ENCODE measurements at regions not wholly inside any gene's neighbourhood (a gene's known extent, or its start where the extent isn't known, plus 50 kb on each side); places are given as distances from the start of the nearest gene placed in this dataset.
"Not testable (repeated sequence)": the region's sequence is repeated elsewhere in the genome, so short reads cannot be mapped to it uniquely, and the experiment has no call there.

GRCh38 chr2:95725677-95726076, 133.9 kb downstream of the TRIM43 start:
- H3K4me2 ChIP-seq (ENCODE audit: insufficient read depth in 1 of 2, low read depth in 2 of 2, low read length in 2 of 2); H3K14ac ChIP-seq (ENCODE audit: insufficient read length); FAIRE-seq; H4K20me1 ChIP-seq (replicated peaks in 1 of 2; ENCODE audit: control insufficient read depth in 1 of 2, insufficient read depth in 2 of 2, low read length in 2 of 2); H3K79me1 ChIP-seq (ENCODE audit: low read depth, low read length); H3K4me1 ChIP-seq (replicated peaks in 1 of 4; ENCODE audit: control insufficient read depth in 3 of 4, insufficient read depth in 4 of 4, low read length in 3 of 4); H2BK20ac ChIP-seq (ENCODE audit: low read length); H3K4me3 ChIP-seq (ENCODE audit: extremely low read depth in 1 of 4, insufficient read depth in 2 of 4, low read depth in 3 of 4, low read length in 4 of 4); POLR2A ChIA-PET (ENCODE audit: partially characterized antibody); H2BK12ac ChIP-seq (ENCODE audit: low read depth, low read length); H3K27ac ChIP-seq (ENCODE audit: low read depth, low read length); H2BK120ac ChIP-seq (replicated peaks; ENCODE audit: low read depth, low read length); H3K18ac ChIP-seq (ENCODE audit: extremely low read depth, low read length); H3K23me2 ChIP-seq (ENCODE audit: low read depth, low read length); H2AK5ac ChIP-seq (ENCODE audit: low read depth, low read length); H2BK15ac ChIP-seq (ENCODE audit: low read length); DNase-seq (ENCODE audit: low read depth in 1 of 2, low spot score in 2 of 2); H3K79me2 ChIP-seq (ENCODE audit: control insufficient read depth in 1 of 2, insufficient read depth in 2 of 2, low read length in 2 of 2); H4K91ac ChIP-seq (replicated peaks; ENCODE audit: insufficient read length, low read length); CTCF ChIA-PET (ENCODE audit: partially characterized antibody); H2AFZ ChIP-seq (ENCODE audit: low read length); H3K9ac ChIP-seq (replicated peaks in 1 of 4; ENCODE audit: extremely low read depth in 1 of 4, low read depth in 3 of 4, low read length in 3 of 4); H3K56ac ChIP-seq (replicated peaks; ENCODE audit: insufficient read length, low read depth, low read length); H4K8ac ChIP-seq (ENCODE audit: extremely low read depth, insufficient read depth, low read length); H2BK5ac ChIP-seq (ENCODE audit: low read depth, low read length); H3K23ac ChIP-seq (ENCODE audit: insufficient read length); H4K5ac ChIP-seq (ENCODE audit: insufficient read length, low read depth, low read length); H3K36me3 ChIP-seq (ENCODE audit: control insufficient read depth in 2 of 4, insufficient read depth in 4 of 4, low read length in 3 of 4); H3K4ac ChIP-seq (replicated peaks; ENCODE audit: insufficient read length, low read depth, low read length); H3K27me3 ChIP-seq (replicated peaks in 1 of 4; ENCODE audit: control insufficient read depth in 3 of 4, extremely low read depth in 1 of 4, insufficient read depth in 3 of 4, low read length in 3 of 4): not testable (repeated sequence)
- 83% methylated on average over 1 of the region's 1 CpG; no CpG with 5 or more reads in 1 of the 2 experiments for WGBS, 2 experiments (ENCODE audit: extremely low coverage in 1 of 2, insufficient coverage in 1 of 2, insufficient read length in 1 of 2, insufficient replicate concordance in 2 of 2, low coverage in 1 of 2, low lambda C conversion rate in 2 of 2, missing lambda C conversion rate in 1 of 2)
- H3K9me3 ChIP-seq (ENCODE audit: insufficient read depth in 2 of 2, low read depth in 1 of 2, low read length in 1 of 2), result peaks cover 49 to 85% of the 10 kb centered on the region in 2 experiments

GRCh38 chr2:95727420-95727819, 135.6 kb downstream of the TRIM43 start:
- H2BK12ac ChIP-seq (ENCODE audit: low read depth, low read length); DNase-seq (ENCODE audit: low read depth in 1 of 2, low spot score in 2 of 2); H2BK20ac ChIP-seq (ENCODE audit: low read length); H3K56ac ChIP-seq (replicated peaks; ENCODE audit: insufficient read length, low read depth, low read length); H4K5ac ChIP-seq (ENCODE audit: insufficient read length, low read depth, low read length); H3K79me1 ChIP-seq (ENCODE audit: low read depth, low read length); H3K4ac ChIP-seq (replicated peaks; ENCODE audit: insufficient read length, low read depth, low read length); H3K4me2 ChIP-seq (ENCODE audit: insufficient read depth in 1 of 2, low read depth in 2 of 2, low read length in 2 of 2); H3K14ac ChIP-seq (ENCODE audit: insufficient read length); H3K27ac ChIP-seq (ENCODE audit: low read depth, low read length); H4K8ac ChIP-seq (ENCODE audit: extremely low read depth, insufficient read depth, low read length); H3K9ac ChIP-seq (replicated peaks in 1 of 4; ENCODE audit: extremely low read depth in 1 of 4, low read depth in 3 of 4, low read length in 3 of 4); H3K23me2 ChIP-seq (ENCODE audit: low read depth, low read length); H3K79me2 ChIP-seq (ENCODE audit: control insufficient read depth in 1 of 2, insufficient read depth in 2 of 2, low read length in 2 of 2); H2AFZ ChIP-seq (ENCODE audit: low read length); CTCF ChIA-PET (ENCODE audit: partially characterized antibody); H4K91ac ChIP-seq (replicated peaks; ENCODE audit: insufficient read length, low read length); H4K20me1 ChIP-seq (replicated peaks in 1 of 2; ENCODE audit: control insufficient read depth in 1 of 2, insufficient read depth in 2 of 2, low read length in 2 of 2); H3K18ac ChIP-seq (ENCODE audit: extremely low read depth, low read length); H3K23ac ChIP-seq (ENCODE audit: insufficient read length); H2BK120ac ChIP-seq (replicated peaks; ENCODE audit: low read depth, low read length); H3K4me3 ChIP-seq (ENCODE audit: extremely low read depth in 1 of 4, insufficient read depth in 2 of 4, low read depth in 3 of 4, low read length in 4 of 4); H2BK5ac ChIP-seq (ENCODE audit: low read depth, low read length); H2AK5ac ChIP-seq (ENCODE audit: low read depth, low read length); FAIRE-seq; H3K27me3 ChIP-seq (replicated peaks in 1 of 4; ENCODE audit: control insufficient read depth in 3 of 4, extremely low read depth in 1 of 4, insufficient read depth in 3 of 4, low read length in 3 of 4); H2BK15ac ChIP-seq (ENCODE audit: low read length); H3K4me1 ChIP-seq (replicated peaks in 1 of 4; ENCODE audit: control insufficient read depth in 3 of 4, insufficient read depth in 4 of 4, low read length in 3 of 4); H3K36me3 ChIP-seq (ENCODE audit: control insufficient read depth in 2 of 4, insufficient read depth in 4 of 4, low read length in 3 of 4); POLR2A ChIA-PET (ENCODE audit: partially characterized antibody): not testable (repeated sequence)
- H3K9me3 ChIP-seq (ENCODE audit: insufficient read depth in 2 of 2, low read depth in 1 of 2, low read length in 1 of 2), result peaks cover 52 to 88% of the 10 kb centered on the region in 2 experiments
- 79% methylated on average over 5 of the region's 5 CpGs; no CpG with 5 or more reads in 1 of the 2 experiments for WGBS, 2 experiments (ENCODE audit: extremely low coverage in 1 of 2, insufficient coverage in 1 of 2, insufficient read length in 1 of 2, insufficient replicate concordance in 2 of 2, low coverage in 1 of 2, low lambda C conversion rate in 2 of 2, missing lambda C conversion rate in 1 of 2)

Measured in H1 (cell line).